Coronary artery (tissue), 2 donors: ENCODE measurements at regions not wholly inside any gene's neighbourhood (a gene's known extent, or its start where the extent isn't known, plus 50 kb on each side); places are given as distances from the start of the nearest gene placed in this dataset.

Source experiments
- DNase-seq: peaks from one replicate; pipeline ENCODE4 v3.0.0-alpha.2; 2017; ENCODE audit warnings: low spot score
- H3K27ac ChIP-seq, 2 donors: fragments of 200-600 bp; sonication (generic); one replicate each; pipeline ENCODE4 v1.5.1; 2016 to 2019
- H3K4me3 ChIP-seq: fragments of 200-600 bp; sonication (generic); 2 replicates; pipeline ENCODE4 v1.5.1; 2016; ENCODE audit warnings: mild to moderate bottlenecking, moderate library complexity
- CTCF ChIP-seq: fragments of 200-600 bp; sonication (generic); IDR thresholded peaks from one replicate; pipeline ENCODE4 v1.5.1; 2019; ENCODE audit warnings: antibody characterized with exemption

- peak; percentile 70 for DNase-seq
- H3K27ac ChIP-seq = no peak overlapping the region
- TF ChIP-seq CTCF = no peak
Measured at GRCh38 chr2:72032481-72033041, 115.1 kb downstream of the CYP26B1 start.

GRCh38 chr2:72031346-72032110, 116.1 kb downstream of the CYP26B1 start:
- Histone ChIP-seq H3K27ac (no peak overlapping the region), H3K4me3 (no peak overlapping the region)
- no peak for TF ChIP-seq CTCF
- peak; percentile 52 for DNase-seq

More at GRCh38 chr2:72032481-72033041, 115.1 kb downstream of the CYP26B1 start:
- no peak overlapping the region for H3K4me3 ChIP-seq

DNA sequence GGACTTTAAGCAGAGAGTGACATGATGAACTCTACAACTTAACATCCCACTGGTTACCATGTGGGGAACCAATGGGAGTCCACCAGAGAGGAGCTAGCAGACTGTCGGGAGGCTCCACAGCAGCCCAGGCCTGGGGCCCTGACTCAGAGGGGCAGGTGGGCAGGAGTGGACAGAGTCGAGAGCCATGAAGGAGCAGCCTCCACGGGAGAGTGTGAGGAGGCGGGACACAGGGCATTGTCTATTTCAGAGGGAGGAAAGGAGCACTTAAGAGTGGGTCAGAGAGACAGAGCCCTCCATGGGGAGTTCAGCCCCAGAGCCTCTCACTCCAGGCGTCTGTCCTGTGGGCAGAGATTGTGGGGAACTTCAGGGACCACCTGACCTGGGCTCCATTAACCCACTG, 118.7 kb downstream of the CYP26B1 start:
- Histone ChIP-seq H3K4me3 (no peak overlapping the region), H3K27ac (no peak overlapping the region)
- TF ChIP-seq CTCF = no peak
- DNase-seq = peak; percentile 36

DNA sequence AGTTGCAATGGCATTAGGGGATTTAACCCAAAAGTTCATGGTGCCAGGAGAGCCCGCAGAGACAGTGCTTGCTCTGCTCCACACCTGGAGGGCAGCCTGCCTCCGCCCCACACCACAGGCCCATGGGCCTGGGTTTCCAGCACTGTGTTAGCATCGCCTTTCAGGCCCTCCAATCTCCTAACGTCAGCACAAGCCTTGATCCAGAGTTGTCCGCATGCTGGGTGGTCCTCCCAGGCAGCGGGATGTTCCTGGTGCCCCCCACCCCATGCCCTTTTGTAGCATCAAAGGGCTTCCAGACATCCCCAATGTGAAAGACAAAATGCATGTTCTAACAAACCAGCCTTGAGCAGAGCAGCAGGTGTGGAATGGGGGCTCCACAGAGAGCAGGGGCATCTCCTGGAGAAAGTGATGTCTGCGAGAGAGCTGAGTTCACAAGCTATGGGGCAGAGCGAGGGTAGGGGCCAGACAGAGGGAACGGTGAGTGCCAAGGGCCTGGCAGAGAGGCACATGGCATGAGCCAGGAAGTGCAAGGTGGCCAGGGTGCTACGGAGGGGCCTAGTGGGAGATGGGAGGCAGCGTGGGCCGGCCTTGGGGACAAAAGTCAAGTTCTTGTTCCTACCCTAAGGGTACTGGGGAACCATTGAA, 119.2 kb downstream of the CYP26B1 start:
- Histone ChIP-seq H3K27ac (no peak overlapping the region), H3K4me3 (no peak overlapping the region)
- no peak for TF ChIP-seq CTCF
- DNase-seq = peak; percentile 41

DNA sequence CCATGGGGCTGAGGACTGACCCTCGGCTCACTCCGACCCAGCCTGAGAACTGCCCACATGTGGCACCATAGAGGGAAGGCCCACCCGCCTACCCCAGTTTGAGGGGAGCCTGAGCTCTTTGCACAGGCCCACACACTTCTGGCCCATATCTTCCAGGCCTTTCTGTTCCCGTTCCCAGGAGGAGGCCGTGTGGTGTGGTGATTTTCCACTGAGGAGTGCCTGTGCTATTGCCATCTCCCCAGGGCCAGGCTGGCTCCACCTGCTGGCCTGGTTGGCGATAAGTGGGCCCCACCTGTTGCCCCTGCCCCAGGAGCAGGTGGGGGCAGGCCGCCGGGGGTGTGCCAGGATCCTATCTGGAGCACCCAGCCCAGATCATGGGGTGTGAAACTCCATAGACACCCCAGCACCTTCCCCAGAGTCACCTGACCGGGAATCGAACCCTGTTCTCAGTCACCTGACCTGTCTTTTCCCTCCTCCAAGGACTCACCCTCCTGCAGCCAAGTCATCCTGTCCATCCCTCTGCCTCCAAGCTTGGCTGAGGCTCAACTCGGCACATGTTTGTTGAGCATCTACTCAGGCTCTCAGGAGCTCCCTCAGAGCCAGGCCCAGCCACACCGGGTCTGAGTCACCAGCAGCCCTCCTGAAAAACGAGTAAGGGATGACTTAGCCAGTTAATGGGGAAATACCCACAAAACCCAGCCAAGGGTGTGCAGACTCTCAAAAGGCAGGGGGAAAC, 120.1 kb downstream of the CYP26B1 start:
- DNase-seq = peak; percentile 41
- Histone ChIP-seq H3K4me3 (no peak overlapping the region), H3K27ac (no peak overlapping the region)
- TF ChIP-seq CTCF = no peak

GRCh38 chr2:72026819-72027425, 120.7 kb downstream of the CYP26B1 start:
- TF ChIP-seq CTCF = no peak
- peak; percentile 24 for DNase-seq
- Histone ChIP-seq H3K27ac (no peak overlapping the region), H3K4me3 (no peak overlapping the region)
